ENCODE measurements at regions not wholly inside any gene's neighbourhood (a gene's known extent, or its start where the extent isn't known, plus 50 kb on each side); places are given as distances from the start of the nearest gene placed in this dataset.

GRCh38 chr6:163808871-163809270 is 394.4 kb downstream of the QKI start:
- TF ChIP-seq EP300 (IDR thresholded peaks at IDR 0.05; ENCODE audit: low read depth) (no peak), CTCF (IDR thresholded peaks at IDR 0.05) (no peak), POLR2AphosphoS5 (IDR thresholded peaks at IDR 0.05) (no peak), POLR2A (IDR thresholded peaks at IDR 0.05) (no peak)
- Histone ChIP-seq H3K4me3 (no peak overlapping the region), H3K36me3 (no peaks in the 10 kb centered on the region), H3K9me3 (no peaks in the 10 kb centered on the region), H3K4me1 (no peaks in the 10 kb centered on the region), H3K27me3 (no peaks in the 10 kb centered on the region), H3K27ac (no peak overlapping the region)
- intact Hi-C loops (cut with DNase I; ENCODE audit: low total_unique reads), result no loop called here
- in situ Hi-C loops (cut with MboI; ENCODE audit: low pct_ligation_motif_present in 1 of 4, low pct_unique_long_range_greater_than_20kb in 1 of 4, low sequenced_read_pairs in 3 of 4), result no loop called here
- DNase-seq, result no peak
- WGBS, 2 donors (ENCODE audit: low coverage in 1 of 2), result 87 to 91% methylated on average over 5 of the region's 5 CpGs

GRCh38 chr6:163808231-163808630 is 393.7 kb downstream of the QKI start:
- no peaks in the 10 kb centered on the region for H3K27me3 ChIP-seq
- intact Hi-C loops (cut with DNase I; ENCODE audit: low total_unique reads), result no loop called here
- in situ Hi-C loops (cut with MboI; ENCODE audit: low pct_ligation_motif_present in 1 of 4, low pct_unique_long_range_greater_than_20kb in 1 of 4, low sequenced_read_pairs in 3 of 4), result no loop called here
- H3K4me3 ChIP-seq, result no peak overlapping the region
- no peak overlapping the region for H3K27ac ChIP-seq
- no peaks in the 10 kb centered on the region for H3K4me1 ChIP-seq
- DNase-seq, result no peak
- 73 to 88% methylated on average over 4 to 6 of the region's 6 CpGs for WGBS, 2 donors (ENCODE audit: low coverage in 1 of 2)
- no peaks in the 10 kb centered on the region for H3K9me3 ChIP-seq
- no peak for TF ChIP-seq POLR2AphosphoS5 (IDR thresholded peaks at IDR 0.05)
- no peak for TF ChIP-seq EP300 (IDR thresholded peaks at IDR 0.05; ENCODE audit: low read depth)
- no peak for TF ChIP-seq POLR2A (IDR thresholded peaks at IDR 0.05)
- TF ChIP-seq CTCF (IDR thresholded peaks at IDR 0.05), result no peak
- H3K36me3 ChIP-seq, result no peaks in the 10 kb centered on the region

DNA sequence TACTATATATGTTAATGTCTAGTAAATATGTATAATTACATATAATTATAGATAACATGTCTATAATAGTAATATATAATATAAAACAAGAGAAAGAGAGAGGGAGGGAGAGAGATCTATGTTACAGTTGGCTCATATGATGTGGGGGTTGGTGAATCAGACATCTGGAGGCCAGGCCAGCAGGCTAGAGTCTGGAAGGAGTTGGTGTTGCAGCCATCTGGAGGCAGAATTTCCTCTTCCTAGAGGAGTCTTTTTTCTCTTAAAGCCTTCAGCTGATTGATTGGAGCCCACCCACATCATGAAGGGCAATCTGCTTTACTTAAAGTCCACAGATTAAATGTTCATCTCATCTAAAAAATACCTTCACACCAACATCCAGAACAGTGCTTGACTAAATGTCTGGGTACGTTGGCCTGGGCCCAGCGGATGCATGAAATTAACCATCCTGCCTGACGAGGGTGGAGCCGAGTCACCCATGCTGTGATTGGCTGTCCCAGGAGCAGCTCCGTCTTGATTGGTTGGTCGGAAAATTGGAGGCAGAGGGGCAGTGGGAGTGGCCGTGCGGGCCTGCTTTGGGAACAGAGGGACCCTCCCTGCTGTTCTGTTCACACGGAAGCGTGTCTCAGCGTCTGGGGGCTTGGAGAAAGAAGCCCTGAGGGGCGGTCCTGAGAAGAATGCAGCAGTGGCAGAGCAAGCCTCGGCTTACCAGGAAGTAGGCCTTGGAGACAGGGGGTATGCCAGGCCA is 392.4 kb downstream of the QKI start:
- intact Hi-C loops (cut with DNase I; ENCODE audit: low total_unique reads), result no loop called here
- Histone ChIP-seq H3K27me3 (no peaks in the 10 kb centered on the region), H3K36me3 (no peaks in the 10 kb centered on the region), H3K4me3 (no peak overlapping the region), H3K4me1 (no peaks in the 10 kb centered on the region), H3K9me3 (no peaks in the 10 kb centered on the region), H3K27ac (no peak overlapping the region)
- DNase-seq, result no peak
- TF ChIP-seq POLR2A (IDR thresholded peaks at IDR 0.05) (no peak), EP300 (IDR thresholded peaks at IDR 0.05; ENCODE audit: low read depth) (no peak), CTCF (IDR thresholded peaks at IDR 0.05) (no peak), POLR2AphosphoS5 (IDR thresholded peaks at IDR 0.05) (no peak)
- in situ Hi-C loops (cut with MboI; ENCODE audit: low pct_ligation_motif_present in 1 of 4, low pct_unique_long_range_greater_than_20kb in 1 of 4, low sequenced_read_pairs in 3 of 4), result no loop called here
- 90% methylated on average over 13 of the region's 13 CpGs; no CpG with 5 or more reads in 1 of the 2 donors for WGBS, 2 donors (ENCODE audit: low coverage in 1 of 2)

DNA sequence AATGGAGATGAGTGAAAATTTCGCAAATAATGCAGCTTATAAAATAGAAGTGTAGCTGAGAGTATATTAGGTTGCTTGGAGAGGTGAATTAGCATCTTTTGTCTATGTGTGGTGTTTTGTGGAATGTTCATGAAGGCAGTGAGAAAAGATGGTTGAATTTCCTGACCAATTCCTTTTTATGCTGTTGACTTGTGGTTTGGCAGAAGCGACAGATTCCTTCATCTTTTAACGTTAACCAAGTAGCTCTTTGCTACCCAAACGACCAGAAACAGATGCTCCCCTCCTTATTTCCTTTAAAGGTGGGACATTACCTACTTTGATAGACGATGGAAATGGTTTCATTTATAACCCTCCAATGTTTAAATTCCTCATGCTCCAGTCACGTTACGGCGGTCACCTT is 390.5 kb downstream of the QKI start:
- H3K27me3 ChIP-seq, result no peaks in the 10 kb centered on the region
- TF ChIP-seq POLR2AphosphoS5 (IDR thresholded peaks at IDR 0.05) (no peak), POLR2A (IDR thresholded peaks at IDR 0.05) (no peak), EP300 (IDR thresholded peaks at IDR 0.05; ENCODE audit: low read depth) (no peak)
- H3K4me3 ChIP-seq, result no peak overlapping the region
- H3K4me1 ChIP-seq, result no peaks in the 10 kb centered on the region
- H3K36me3 ChIP-seq, result no peaks in the 10 kb centered on the region
- intact Hi-C loops (cut with DNase I; ENCODE audit: low total_unique reads) (no loop called here), in situ Hi-C loops (cut with MboI; ENCODE audit: low pct_ligation_motif_present in 1 of 4, low pct_unique_long_range_greater_than_20kb in 1 of 4, low sequenced_read_pairs in 3 of 4) (no loop called here)
- no peak overlapping the region for H3K27ac ChIP-seq
- WGBS, 2 donors (ENCODE audit: low coverage in 1 of 2), result 71 to 72% methylated on average over 7 to 8 of the region's 8 CpGs
- DNase-seq, result no peak
- H3K9me3 ChIP-seq, result no peaks in the 10 kb centered on the region

DNA sequence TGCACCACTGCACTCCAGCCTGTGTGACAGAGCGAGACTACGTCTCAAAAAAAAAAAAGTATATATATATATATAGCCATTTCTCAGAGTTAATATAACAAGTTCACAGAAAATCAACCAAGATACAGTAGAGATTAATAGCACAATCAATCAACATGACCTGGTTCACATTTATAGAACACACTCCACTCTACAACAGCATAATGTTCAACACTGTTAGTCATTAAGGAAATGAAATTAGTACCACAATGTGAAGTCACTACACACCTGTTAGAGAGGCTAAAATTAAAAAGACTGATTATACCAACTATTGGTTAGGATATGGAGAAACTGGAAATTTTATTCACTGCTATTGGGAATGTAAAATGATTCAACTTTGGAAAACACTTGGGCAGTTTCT is 387.7 kb downstream of the QKI start:
- Histone ChIP-seq H3K27ac (no peak overlapping the region), H3K4me3 (no peak overlapping the region), H3K27me3 (no peaks in the 10 kb centered on the region), H3K36me3 (no peaks in the 10 kb centered on the region), H3K4me1 (no peaks in the 10 kb centered on the region), H3K9me3 (peaks cover 0 to 6% of the 10 kb centered on the region in 2 donors)
- intact Hi-C loops (cut with DNase I; ENCODE audit: low total_unique reads), result no loop called here
- WGBS, 2 donors (ENCODE audit: low coverage in 1 of 2), result 75 to 86% methylated on average over 2 of the region's 2 CpGs
- no peak for DNase-seq
- in situ Hi-C loops (cut with MboI; ENCODE audit: low pct_ligation_motif_present in 1 of 4, low pct_unique_long_range_greater_than_20kb in 1 of 4, low sequenced_read_pairs in 3 of 4), result no loop called here
- TF ChIP-seq EP300 (IDR thresholded peaks at IDR 0.05; ENCODE audit: low read depth), result no peak
- TF ChIP-seq POLR2A (IDR thresholded peaks at IDR 0.05), result no peak
- no peak for TF ChIP-seq CTCF (IDR thresholded peaks at IDR 0.05)
- TF ChIP-seq POLR2AphosphoS5 (IDR thresholded peaks at IDR 0.05), result no peak
